ENCODE measurements at regions not wholly inside any gene's neighbourhood (a gene's known extent, or its start where the extent isn't known, plus 50 kb on each side); places are given as distances from the start of the nearest gene placed in this dataset.

GRCh38 chr4:132062611-132063239 lies 1086.4 kb upstream of the PCDH10 start:
- Histone ChIP-seq H3K4me3 (no peak overlapping the region), H3K27me3 (no peaks in the 10 kb centered on the region), H4K20me1 (ENCODE audit: insufficient read depth, poor library complexity, severe bottlenecking) (no peaks in the 10 kb centered on the region), H3K9me3 (ENCODE audit: low read depth) (no peaks in the 10 kb centered on the region), H3K4me1 (ENCODE audit: insufficient read depth) (no peaks in the 10 kb centered on the region), H2AFZ (no peak overlapping the region), H3K9me2 (replicated peaks; ENCODE audit: insufficient read depth) (no peaks in the 10 kb centered on the region), H3K4me2 (no peak overlapping the region), H3K27ac (no peak overlapping the region), H3K79me2 (no peaks in the 10 kb centered on the region), H3K36me3 (replicated peaks; ENCODE audit: insufficient read depth, low read depth) (no peaks in the 10 kb centered on the region)
- WGBS (ENCODE audit: low lambda C conversion rate, missing lambda C conversion rate): 96% methylated on average over 24 of the region's 31 CpGs
- peak; percentile 3 for DNase-seq (ENCODE audit: low spot score)
- TF ChIP-seq EZH2phosphoT487 (IDR thresholded peaks at IDR 0.05; ENCODE audit: low read depth, severe bottlenecking, unreplicated experiment): no peak
- TF ChIP-seq EZH2 (IDR thresholded peaks at IDR 0.05; ENCODE audit: borderline replicate concordance): no peak
- no peak for TF ChIP-seq CTCF (IDR thresholded peaks at IDR 0.05; ENCODE audit: poor library complexity)

GRCh38 chr4:132063829-132064228 lies 1085.3 kb upstream of the PCDH10 start:
- Histone ChIP-seq H4K20me1 (ENCODE audit: insufficient read depth, poor library complexity, severe bottlenecking) (no peaks in the 10 kb centered on the region), H3K27ac (no peak overlapping the region), H3K4me2 (no peak overlapping the region), H3K9me3 (ENCODE audit: low read depth) (no peaks in the 10 kb centered on the region), H3K36me3 (replicated peaks; ENCODE audit: insufficient read depth, low read depth) (no peaks in the 10 kb centered on the region), H3K79me2 (no peaks in the 10 kb centered on the region), H3K27me3 (no peaks in the 10 kb centered on the region), H3K4me3 (no peak overlapping the region), H2AFZ (no peak overlapping the region), H3K9me2 (replicated peaks; ENCODE audit: insufficient read depth) (no peaks in the 10 kb centered on the region), H3K4me1 (ENCODE audit: insufficient read depth) (no peaks in the 10 kb centered on the region)
- DNase-seq (ENCODE audit: low spot score): no peak
- WGBS (ENCODE audit: low lambda C conversion rate, missing lambda C conversion rate): 33% methylated on average over 1 of the region's 1 CpG
- TF ChIP-seq EZH2phosphoT487 (IDR thresholded peaks at IDR 0.05; ENCODE audit: low read depth, severe bottlenecking, unreplicated experiment) (no peak), CTCF (IDR thresholded peaks at IDR 0.05; ENCODE audit: poor library complexity) (no peak), EZH2 (IDR thresholded peaks at IDR 0.05; ENCODE audit: borderline replicate concordance) (no peak)

GRCh38 chr4:132065940-132066495 lies 1083.1 kb upstream of the PCDH10 start:
- no peak overlapping the region for H2AFZ ChIP-seq
- 71% methylated on average over 2 of the region's 2 CpGs for WGBS (ENCODE audit: low lambda C conversion rate, missing lambda C conversion rate)
- no peak for TF ChIP-seq EZH2 (IDR thresholded peaks at IDR 0.05; ENCODE audit: borderline replicate concordance)
- no peak for TF ChIP-seq CTCF (IDR thresholded peaks at IDR 0.05; ENCODE audit: poor library complexity)
- TF ChIP-seq EZH2phosphoT487 (IDR thresholded peaks at IDR 0.05; ENCODE audit: low read depth, severe bottlenecking, unreplicated experiment): no peak

More at GRCh38 chr4:132065940-132066495, 1083.1 kb upstream of the PCDH10 start:
- no peaks in the 10 kb centered on the region for H3K36me3 ChIP-seq (replicated peaks; ENCODE audit: insufficient read depth, low read depth)
- no peaks in the 10 kb centered on the region for H3K9me2 ChIP-seq (replicated peaks; ENCODE audit: insufficient read depth)
- no peak for DNase-seq (ENCODE audit: low spot score)
- H3K4me3 ChIP-seq: no peak overlapping the region
- no peaks in the 10 kb centered on the region for H3K9me3 ChIP-seq (ENCODE audit: low read depth)
- H3K27ac ChIP-seq: no peak overlapping the region
- H3K4me1 ChIP-seq (ENCODE audit: insufficient read depth): no peaks in the 10 kb centered on the region
- no peaks in the 10 kb centered on the region for H3K27me3 ChIP-seq
- no peaks in the 10 kb centered on the region for H3K79me2 ChIP-seq
- no peaks in the 10 kb centered on the region for H4K20me1 ChIP-seq (ENCODE audit: insufficient read depth, poor library complexity, severe bottlenecking)
- no peak overlapping the region for H3K4me2 ChIP-seq
